Cardiac fibroblast (primary cell): ENCODE measurements at regions not wholly inside any gene's neighbourhood (a gene's known extent, or its start where the extent isn't known, plus 50 kb on each side); places are given as distances from the start of the nearest gene placed in this dataset.

Experiments
- DNase-seq, 2 donors: peaks; one replicate each; pipeline versions ENCODE4 v3.0.0 to v3.0.0-alpha.2; 2010; ENCODE audit warnings: low read depth in 2 of 2
- H3K4me3 ChIP-seq, 2 donors: replicated peaks in 1 of 2; 1 replicate in 1 of 2; 2 replicates in 1 of 2; pipeline ENCODE4 v1.5.1; 2011; ENCODE audit warnings: low read depth in 2 of 2, low read length in 2 of 2, mild to moderate bottlenecking in 2 of 2, moderate library complexity in 1 of 2
- TF ChIP-seq, protein P1 (sequence below): IDR thresholded peaks from one replicate; pipeline ENCODE4 v1.5.1; 2011; ENCODE audit warnings: low read depth, mild to moderate bottlenecking, low read length, inconsistent platforms

DNA sequence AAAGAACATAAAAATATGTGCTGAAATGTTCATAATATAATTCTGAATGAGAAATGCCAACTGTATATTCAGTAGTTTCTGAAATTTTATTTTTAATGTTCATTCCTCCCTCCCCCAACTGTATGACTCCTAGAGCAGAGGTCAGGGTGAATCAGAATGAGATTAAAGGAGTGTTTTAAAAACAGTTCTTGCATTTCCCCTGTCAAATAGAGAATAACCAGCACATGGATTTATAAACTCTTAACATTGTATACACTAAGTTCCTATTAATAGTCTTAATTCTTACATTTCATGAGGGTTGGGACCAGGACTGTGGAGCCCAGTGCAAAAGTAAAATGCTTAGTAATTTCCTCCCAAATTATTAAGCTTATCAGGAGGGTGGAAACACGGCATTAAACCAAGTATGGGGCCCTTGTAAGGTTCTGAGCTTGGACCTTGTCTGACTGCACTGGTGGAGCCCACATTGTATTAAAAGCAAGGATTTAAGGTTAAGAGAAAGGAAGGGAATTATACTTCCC is 474.6 kb upstream of the RAG2 start:
- TF ChIP-seq, protein P1, sequence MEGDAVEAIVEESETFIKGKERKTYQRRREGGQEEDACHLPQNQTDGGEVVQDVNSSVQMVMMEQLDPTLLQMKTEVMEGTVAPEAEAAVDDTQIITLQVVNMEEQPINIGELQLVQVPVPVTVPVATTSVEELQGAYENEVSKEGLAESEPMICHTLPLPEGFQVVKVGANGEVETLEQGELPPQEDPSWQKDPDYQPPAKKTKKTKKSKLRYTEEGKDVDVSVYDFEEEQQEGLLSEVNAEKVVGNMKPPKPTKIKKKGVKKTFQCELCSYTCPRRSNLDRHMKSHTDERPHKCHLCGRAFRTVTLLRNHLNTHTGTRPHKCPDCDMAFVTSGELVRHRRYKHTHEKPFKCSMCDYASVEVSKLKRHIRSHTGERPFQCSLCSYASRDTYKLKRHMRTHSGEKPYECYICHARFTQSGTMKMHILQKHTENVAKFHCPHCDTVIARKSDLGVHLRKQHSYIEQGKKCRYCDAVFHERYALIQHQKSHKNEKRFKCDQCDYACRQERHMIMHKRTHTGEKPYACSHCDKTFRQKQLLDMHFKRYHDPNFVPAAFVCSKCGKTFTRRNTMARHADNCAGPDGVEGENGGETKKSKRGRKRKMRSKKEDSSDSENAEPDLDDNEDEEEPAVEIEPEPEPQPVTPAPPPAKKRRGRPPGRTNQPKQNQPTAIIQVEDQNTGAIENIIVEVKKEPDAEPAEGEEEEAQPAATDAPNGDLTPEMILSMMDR = no peak
- DNase-seq = peak in 1 of 2 donors; percentile 8
- no peak overlapping the region for H3K4me3 ChIP-seq

DNA sequence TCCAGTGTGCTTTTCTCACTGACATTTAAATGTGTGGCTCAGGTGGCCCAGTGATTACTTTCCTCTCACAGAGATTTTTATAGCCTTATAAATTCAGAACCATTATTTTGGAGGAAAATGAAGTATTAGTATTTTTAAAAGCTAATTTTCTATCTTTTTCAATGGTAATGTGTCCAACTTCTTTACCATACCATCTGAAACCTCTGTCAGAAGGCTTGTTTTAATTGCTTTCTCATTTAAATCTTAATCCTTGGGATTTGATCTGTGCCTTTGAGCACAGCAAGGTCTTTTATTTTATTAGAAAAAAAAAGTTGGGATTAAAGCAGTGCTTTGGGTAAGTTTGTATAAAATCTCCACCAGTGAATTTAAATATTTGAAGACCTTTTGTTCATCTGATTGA is 452.3 kb upstream of the RAG2 start:
- TF ChIP-seq, protein P1 = no peak
- DNase-seq = no peak
- H3K4me3 ChIP-seq = no peak overlapping the region

DNA sequence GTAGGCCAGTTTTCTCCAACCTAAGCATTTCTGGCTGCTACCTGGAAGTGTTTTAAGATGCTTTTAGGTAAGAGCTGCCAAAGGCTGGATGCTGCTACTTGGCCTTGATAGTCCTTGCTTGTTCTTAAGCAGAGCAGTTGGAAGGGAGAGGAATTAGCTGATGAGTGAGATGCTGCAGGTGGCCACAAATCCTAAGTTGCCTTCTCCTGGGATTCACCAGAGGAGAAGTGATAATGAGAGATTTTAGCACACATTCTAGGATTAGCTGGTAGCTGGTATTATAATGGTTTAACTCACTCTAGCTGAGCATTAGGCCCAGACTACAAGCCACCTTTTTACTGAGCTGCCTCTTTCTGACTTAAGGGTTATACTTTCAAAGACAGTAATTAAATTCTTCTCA is 442.9 kb upstream of the RAG2 start:
- no peak for DNase-seq
- no peak overlapping the region for H3K4me3 ChIP-seq
- TF ChIP-seq, protein P1 = no peak

DNA sequence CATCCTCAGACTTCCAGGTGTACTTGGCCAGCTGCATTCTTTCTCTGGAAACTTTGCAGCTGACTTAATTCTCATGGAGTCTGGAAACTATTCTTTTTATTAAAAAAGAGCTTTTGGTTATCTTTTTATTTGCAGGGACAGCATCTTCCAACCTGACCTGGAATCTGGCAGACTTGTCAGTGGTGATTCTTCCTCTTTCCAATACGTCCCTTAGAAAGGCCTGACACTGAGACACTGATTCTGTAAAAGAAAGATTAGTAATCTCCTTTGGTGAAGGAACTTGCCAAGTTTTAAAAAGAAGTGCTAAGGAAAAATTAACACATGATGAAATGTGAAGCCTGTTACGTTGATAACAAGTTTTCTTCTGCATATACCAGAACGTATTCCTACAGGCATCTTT is 440.9 kb upstream of the RAG2 start:
- H3K4me3 ChIP-seq = no peak overlapping the region
- TF ChIP-seq, protein P1 = no peak
- no peak for DNase-seq

DNA sequence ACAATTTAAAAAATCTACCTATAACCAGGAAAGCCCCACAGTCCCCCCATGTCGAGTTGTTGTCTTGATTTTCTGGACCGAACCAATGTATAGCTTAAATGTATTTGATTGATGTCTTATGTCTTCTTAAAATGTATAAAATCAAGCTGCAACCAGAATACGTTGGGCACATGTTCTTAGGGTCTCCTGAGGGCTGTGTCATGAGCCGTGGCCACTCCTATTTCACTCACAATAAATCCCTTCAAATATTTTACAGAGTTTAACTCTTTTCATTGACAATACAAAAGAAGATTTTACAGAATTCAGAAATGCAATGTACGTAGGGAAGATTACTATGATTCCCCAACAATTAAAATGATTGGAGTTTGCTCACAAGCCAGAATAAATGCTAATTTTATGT is 428.7 kb upstream of the RAG2 start:
- no peak for DNase-seq
- no peak overlapping the region for H3K4me3 ChIP-seq
- TF ChIP-seq, protein P1 = no peak

DNA sequence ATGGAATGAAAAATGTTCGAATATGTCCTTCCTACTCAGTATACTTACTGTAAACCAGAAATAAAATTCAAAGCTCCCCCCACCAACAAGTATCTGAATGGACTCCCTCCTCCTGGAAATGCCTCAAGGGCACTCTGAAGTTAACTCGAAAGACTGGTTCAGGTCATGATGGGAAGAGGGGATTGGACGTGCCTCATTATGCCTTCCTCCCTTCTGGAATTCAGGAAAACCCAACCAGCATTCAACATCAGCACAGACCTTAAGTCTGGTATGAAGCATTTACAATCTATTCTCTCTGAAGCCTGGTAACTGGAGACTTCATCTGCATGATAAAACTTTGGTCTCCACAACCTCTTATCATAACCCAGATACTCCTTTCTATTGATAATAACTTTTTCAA is 428.3 kb upstream of the RAG2 start:
- TF ChIP-seq, protein P1 = no peak
- no peak overlapping the region for H3K4me3 ChIP-seq
- no peak for DNase-seq

DNA sequence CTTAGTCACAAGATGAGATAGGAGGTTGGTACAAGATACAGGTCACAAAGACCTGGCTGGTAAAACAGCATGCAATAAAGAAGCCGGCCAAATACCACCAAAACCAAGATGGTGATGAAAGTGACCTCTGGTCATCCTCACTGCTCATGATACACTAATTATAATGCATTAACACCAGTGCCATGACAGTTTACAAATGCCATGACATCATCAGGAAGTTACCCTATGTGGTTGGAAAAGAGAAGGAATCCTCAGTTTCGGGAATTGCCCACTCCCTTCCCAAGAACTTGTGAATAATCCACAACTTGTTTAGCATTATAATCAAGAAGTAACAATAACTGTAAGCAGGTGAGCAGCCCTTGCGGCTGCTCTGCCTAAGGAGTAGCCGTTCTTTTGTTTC is 408.5 kb upstream of the RAG2 start:
- TF ChIP-seq, protein P1 = no peak
- no peak overlapping the region for H3K4me3 ChIP-seq
- no peak for DNase-seq
